Fibroblast of lung (primary cell): ENCODE measurements at regions not wholly inside any gene's neighbourhood (a gene's known extent, or its start where the extent isn't known, plus 50 kb on each side); places are given as distances from the start of the nearest gene placed in this dataset.

Source experiments
- DNase-seq, 2 donors: peaks; one replicate each; pipeline versions ENCODE4 v3.0.0 to v3.0.0-alpha.2; 2010; ENCODE audit warnings: low read depth in 2 of 2
- H2AFZ ChIP-seq: 2 replicates; pipeline ENCODE4 v1.5.1; 2012; ENCODE audit warnings: low read length, control low read depth, inconsistent platforms
- H3K27ac ChIP-seq: 2 replicates; pipeline ENCODE4 v1.5.1; 2011; ENCODE audit warnings: low read length, control low read depth; ENCODE audit not compliant: insufficient read depth
- H3K27me3 ChIP-seq: 2 replicates; pipeline ENCODE4 v1.5.1; 2011; ENCODE audit warnings: mild to moderate bottlenecking, low read length; ENCODE audit not compliant: control insufficient read depth, insufficient read depth
- H3K36me3 ChIP-seq: 2 replicates; pipeline ENCODE4 v1.5.1; 2011; ENCODE audit warnings: low read length; ENCODE audit not compliant: control insufficient read depth, insufficient read depth
- H3K4me1 ChIP-seq: 2 replicates; pipeline ENCODE4 v1.5.1; 2011; ENCODE audit warnings: low read length; ENCODE audit not compliant: control insufficient read depth, insufficient read depth; ENCODE audit errors: extremely low read depth
- H3K4me2 ChIP-seq: 2 replicates; pipeline ENCODE4 v1.5.1; 2011; ENCODE audit warnings: low read length, control low read depth; ENCODE audit not compliant: insufficient read depth; ENCODE audit errors: extremely low read depth
- H3K4me3 ChIP-seq, 4 experiments: fragments of 200-600 bp in 1 of 4; sonication (generic) in 1 of 4; replicated peaks in 1 of 4; 2 replicates each; pipeline ENCODE4 v1.5.1; 2011 to 2016; ENCODE audit warnings: low read length in 4 of 4, low read depth in 3 of 4, mild to moderate bottlenecking in 3 of 4, control low read depth in 2 of 4, inconsistent platforms in 1 of 4, mixed read lengths in 1 of 4; ENCODE audit not compliant: insufficient read depth in 1 of 4; ENCODE audit errors: control extremely low read depth in 1 of 4
- H3K79me2 ChIP-seq: 2 replicates; pipeline ENCODE4 v1.5.1; 2012; ENCODE audit warnings: mild to moderate bottlenecking, low read length, inconsistent platforms; ENCODE audit not compliant: control insufficient read depth, insufficient read depth
- H3K9ac ChIP-seq: 2 replicates; pipeline ENCODE4 v1.5.1; 2011; ENCODE audit warnings: mild to moderate bottlenecking, low read length, control low read depth; ENCODE audit not compliant: insufficient read depth
- H3K9me3 ChIP-seq: 2 replicates; pipeline ENCODE4 v1.5.1; 2012; ENCODE audit warnings: low read depth, low read length; ENCODE audit not compliant: control insufficient read depth, insufficient read depth
- H4K20me1 ChIP-seq: 2 replicates; pipeline ENCODE4 v1.5.1; 2011; ENCODE audit warnings: low read length; ENCODE audit not compliant: control insufficient read depth, insufficient read depth; ENCODE audit errors: extremely low read depth
- EZH2 ChIP-seq: IDR thresholded peaks from 2 replicates; pipeline ENCODE4 v1.5.1; 2012; ENCODE audit warnings: low read length, control low read depth, mild to moderate bottlenecking; ENCODE audit errors: missing control alignments
- TF ChIP-seq, protein P1 (sequence below), 2 donors: IDR thresholded peaks in 1 of 2; conservative IDR thresholded peaks in 1 of 2; 1 replicate in 1 of 2; 2 replicates in 1 of 2; pipeline ENCODE4 v1.5.1; 2011 to 2012; ENCODE audit warnings: low read length in 2 of 2, control low read depth in 1 of 2, inconsistent platforms in 1 of 2, low read depth in 1 of 2, mild to moderate bottlenecking in 1 of 2

DNA sequence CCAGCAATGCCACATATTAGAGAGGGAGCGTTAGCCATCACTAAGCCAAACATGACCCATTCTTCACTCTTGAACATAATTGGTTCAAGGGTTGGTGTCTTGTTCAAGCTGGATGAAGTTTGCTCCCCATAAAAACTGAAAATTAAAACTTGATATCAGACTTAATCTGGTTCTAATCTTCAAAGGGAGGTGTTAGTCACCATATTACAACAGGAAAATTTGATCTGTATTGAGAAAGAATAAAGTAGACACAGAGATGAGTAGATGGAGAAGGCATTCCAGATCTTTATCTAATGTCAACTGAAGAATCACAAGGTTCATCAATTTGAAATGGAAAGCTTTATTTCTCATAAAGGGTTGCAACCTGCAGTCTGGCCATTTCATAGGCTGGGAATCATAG is 972.8 kb downstream of the HACE1 start:
- Histone ChIP-seq H3K4me1 (no peaks in the 10 kb centered on the region), H4K20me1 (no peaks in the 10 kb centered on the region), H3K4me3 (no peak overlapping the region), H2AFZ (no peak overlapping the region), H3K79me2 (no peaks in the 10 kb centered on the region), H3K27me3 (no peaks in the 10 kb centered on the region), H3K4me2 (no peak overlapping the region), H3K9me3 (no peaks in the 10 kb centered on the region), H3K9ac (no peak overlapping the region), H3K27ac (no peak overlapping the region), H3K36me3 (no peaks in the 10 kb centered on the region)
- TF ChIP-seq, protein P1, sequence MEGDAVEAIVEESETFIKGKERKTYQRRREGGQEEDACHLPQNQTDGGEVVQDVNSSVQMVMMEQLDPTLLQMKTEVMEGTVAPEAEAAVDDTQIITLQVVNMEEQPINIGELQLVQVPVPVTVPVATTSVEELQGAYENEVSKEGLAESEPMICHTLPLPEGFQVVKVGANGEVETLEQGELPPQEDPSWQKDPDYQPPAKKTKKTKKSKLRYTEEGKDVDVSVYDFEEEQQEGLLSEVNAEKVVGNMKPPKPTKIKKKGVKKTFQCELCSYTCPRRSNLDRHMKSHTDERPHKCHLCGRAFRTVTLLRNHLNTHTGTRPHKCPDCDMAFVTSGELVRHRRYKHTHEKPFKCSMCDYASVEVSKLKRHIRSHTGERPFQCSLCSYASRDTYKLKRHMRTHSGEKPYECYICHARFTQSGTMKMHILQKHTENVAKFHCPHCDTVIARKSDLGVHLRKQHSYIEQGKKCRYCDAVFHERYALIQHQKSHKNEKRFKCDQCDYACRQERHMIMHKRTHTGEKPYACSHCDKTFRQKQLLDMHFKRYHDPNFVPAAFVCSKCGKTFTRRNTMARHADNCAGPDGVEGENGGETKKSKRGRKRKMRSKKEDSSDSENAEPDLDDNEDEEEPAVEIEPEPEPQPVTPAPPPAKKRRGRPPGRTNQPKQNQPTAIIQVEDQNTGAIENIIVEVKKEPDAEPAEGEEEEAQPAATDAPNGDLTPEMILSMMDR (conservative IDR thresholded peaks at IDR 0.05 in 1 of 2, IDR thresholded peaks at IDR 0.05 in 1 of 2; ENCODE audit: low read depth in 1 of 2, low read length in 2 of 2) = no peak
- TF ChIP-seq EZH2 = no peak
- DNase-seq = no peak

DNA sequence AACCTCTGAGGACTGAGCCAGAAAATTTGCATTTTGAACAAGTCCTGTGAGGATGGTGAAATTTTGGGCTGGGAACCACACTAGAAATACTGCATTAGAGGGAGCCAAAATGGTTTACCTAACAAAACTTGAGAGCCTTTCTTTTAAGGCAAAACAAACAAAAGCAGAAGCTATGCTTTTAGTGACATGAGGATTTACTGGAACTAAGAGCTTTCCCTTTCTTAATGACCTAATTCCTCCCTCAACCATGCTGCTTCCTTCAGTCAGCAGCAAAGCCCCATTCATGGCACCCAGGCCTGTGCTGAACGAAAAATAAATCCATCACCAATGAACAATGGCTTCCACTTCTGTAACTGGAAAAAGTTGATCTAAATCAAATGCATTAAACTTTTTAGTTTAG is 974.3 kb downstream of the HACE1 start:
- Histone ChIP-seq H3K4me2 (no peak overlapping the region), H4K20me1 (no peaks in the 10 kb centered on the region), H3K4me3 (no peak overlapping the region), H3K4me1 (no peaks in the 10 kb centered on the region), H2AFZ (no peak overlapping the region), H3K9me3 (no peaks in the 10 kb centered on the region), H3K9ac (no peak overlapping the region), H3K27ac (no peak overlapping the region), H3K79me2 (no peaks in the 10 kb centered on the region), H3K27me3 (no peaks in the 10 kb centered on the region), H3K36me3 (no peaks in the 10 kb centered on the region)
- no peak for DNase-seq
- TF ChIP-seq, protein P1 (conservative IDR thresholded peaks at IDR 0.05 in 1 of 2, IDR thresholded peaks at IDR 0.05 in 1 of 2; ENCODE audit: low read depth in 1 of 2, low read length in 2 of 2) = no peak
- TF ChIP-seq EZH2 = no peak

DNA sequence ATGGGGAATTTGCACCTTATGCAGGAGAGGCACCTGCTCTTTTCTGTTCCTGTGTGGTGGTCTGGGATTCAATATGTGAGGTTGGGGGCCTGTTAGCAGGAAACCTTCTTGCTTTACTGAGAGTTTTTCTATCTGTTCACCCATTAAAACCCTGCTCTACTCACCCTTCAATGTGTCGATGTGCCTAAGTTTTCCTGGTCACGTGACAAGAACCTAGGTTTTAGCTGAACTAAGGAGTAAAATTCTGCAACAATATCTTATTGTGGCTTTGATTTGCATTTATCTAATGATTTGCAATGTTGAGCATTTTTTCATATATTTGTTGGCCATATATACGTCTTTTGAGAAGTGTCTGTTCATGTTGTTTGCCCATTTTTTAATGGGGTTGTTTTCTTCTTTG is 979.9 kb downstream of the HACE1 start:
- Histone ChIP-seq H3K27ac (no peak overlapping the region), H2AFZ (no peak overlapping the region), H3K9ac (no peak overlapping the region), H3K4me1 (no peaks in the 10 kb centered on the region), H3K4me3 (no peak overlapping the region), H4K20me1 (no peaks in the 10 kb centered on the region), H3K4me2 (no peak overlapping the region), H3K79me2 (no peaks in the 10 kb centered on the region), H3K27me3 (no peaks in the 10 kb centered on the region), H3K9me3 (no peaks in the 10 kb centered on the region), H3K36me3 (no peaks in the 10 kb centered on the region)
- TF ChIP-seq, protein P1 (conservative IDR thresholded peaks at IDR 0.05 in 1 of 2, IDR thresholded peaks at IDR 0.05 in 1 of 2; ENCODE audit: low read depth in 1 of 2, low read length in 2 of 2) = no peak
- no peak for TF ChIP-seq EZH2
- no peak for DNase-seq
